ENCODE measurements at regions not wholly inside any gene's neighbourhood (a gene's known extent, or its start where the extent isn't known, plus 50 kb on each side); places are given as distances from the start of the nearest gene placed in this dataset.
A peak's percentile ranks its signal among the peaks of the same experiment; 100 is the strongest.
"Not testable (repeated sequence)": the region's sequence is repeated elsewhere in the genome, so short reads cannot be mapped to it uniquely, and the experiment has no call there.

GRCh38 chr2:67067656-67068055 is 329.5 kb upstream of the ETAA1 start:
- DNase-seq (ENCODE audit: low read depth in 3 of 3, low spot score in 2 of 3) = no peak

- DNase-seq (ENCODE audit: low read depth in 3 of 3, low spot score in 2 of 3) = no peak
Observed at GRCh38 chr2:67070826-67071225, 326.3 kb upstream of the ETAA1 start.

GRCh38 chr2:67075056-67075455 is 322.1 kb upstream of the ETAA1 start:
- DNase-seq (ENCODE audit: low read depth in 3 of 3, low spot score in 2 of 3) = no peak

GRCh38 chr2:67075530-67076238 is 321.4 kb upstream of the ETAA1 start:
- DNase-seq (ENCODE audit: low read depth in 3 of 3, low spot score in 2 of 3) = no peak

GRCh38 chr2:67076239-67076624 is 320.9 kb upstream of the ETAA1 start:
- DNase-seq (ENCODE audit: low read depth in 3 of 3, low spot score in 2 of 3) = no peak

GRCh38 chr2:67079729-67080128 is 317.4 kb upstream of the ETAA1 start:
- DNase-seq (ENCODE audit: low read depth in 3 of 3, low spot score in 2 of 3) = no peak

- no peak for DNase-seq (ENCODE audit: low read depth in 3 of 3, low spot score in 2 of 3)
Observed at GRCh38 chr2:67082813-67083212, 314.3 kb upstream of the ETAA1 start.

- no peak for DNase-seq (ENCODE audit: low read depth in 3 of 3, low spot score in 2 of 3)
Observed at GRCh38 chr2:67083951-67084350, 313.2 kb upstream of the ETAA1 start.

GRCh38 chr2:67085146-67085545 is 312.0 kb upstream of the ETAA1 start:
- DNase-seq (ENCODE audit: low read depth in 3 of 3, low spot score in 2 of 3) = no peak

GRCh38 chr2:67091681-67092080 is 305.5 kb upstream of the ETAA1 start:
- no peak for DNase-seq (ENCODE audit: low read depth in 3 of 3, low spot score in 2 of 3)

GRCh38 chr2:67095121-67095520 is 302.0 kb upstream of the ETAA1 start:
- DNase-seq (ENCODE audit: low read depth in 3 of 3, low spot score in 2 of 3) = no peak

GRCh38 chr2:67096886-67097285 is 300.2 kb upstream of the ETAA1 start:
- DNase-seq (ENCODE audit: low read depth in 3 of 3, low spot score in 2 of 3) = no peak

- no peak for DNase-seq (ENCODE audit: low read depth in 3 of 3, low spot score in 2 of 3)
Observed at GRCh38 chr2:67103157-67103556, 294.0 kb upstream of the ETAA1 start.

- no peak for DNase-seq (ENCODE audit: low read depth in 3 of 3, low spot score in 2 of 3)
Observed at GRCh38 chr2:67108231-67108630, 288.9 kb upstream of the ETAA1 start.

GRCh38 chr2:67124531-67124930 is 272.6 kb upstream of the ETAA1 start:
- no peak for DNase-seq (ENCODE audit: low read depth in 3 of 3, low spot score in 2 of 3)

- DNase-seq (ENCODE audit: low read depth in 3 of 3, low spot score in 2 of 3) = peak; percentile 43 to 57 (median 49)
Observed at GRCh38 chr2:67130531-67131256, 266.4 kb upstream of the ETAA1 start.

- DNase-seq (ENCODE audit: low read depth in 3 of 3, low spot score in 2 of 3) = no peak
Observed at GRCh38 chr2:67131257-67131609, 265.9 kb upstream of the ETAA1 start.

GRCh38 chr2:67132441-67132940 is 264.6 kb upstream of the ETAA1 start:
- DNase-seq (ENCODE audit: low read depth in 3 of 3, low spot score in 2 of 3) = not testable (repeated sequence)

GRCh38 chr2:67135208-67135607 is 261.9 kb upstream of the ETAA1 start:
- no peak for DNase-seq (ENCODE audit: low read depth in 3 of 3, low spot score in 2 of 3)

GRCh38 chr2:67137699-67138098 is 259.4 kb upstream of the ETAA1 start:
- DNase-seq (ENCODE audit: low read depth in 3 of 3, low spot score in 2 of 3) = no peak

GRCh38 chr2:67142071-67142470 is 255.1 kb upstream of the ETAA1 start:
- DNase-seq (ENCODE audit: low read depth in 3 of 3, low spot score in 2 of 3) = no peak

- no peak for DNase-seq (ENCODE audit: low read depth in 3 of 3, low spot score in 2 of 3)
Observed at GRCh38 chr2:67142741-67143140, 254.4 kb upstream of the ETAA1 start.
